PC-3 (cell line): ENCODE measurements at regions not wholly inside any gene's neighbourhood (a gene's known extent, or its start where the extent isn't known, plus 50 kb on each side); places are given as distances from the start of the nearest gene placed in this dataset.

Source experiments
- EZH2phosphoT487 ChIP-seq: fragments of 300-600 bp; sonication (generic); IDR thresholded peaks from 2 replicates; pipeline ENCODE4 v1.6.1; 2018; ENCODE audit warnings: mild to moderate bottlenecking, antibody characterized with exemption, low read length, borderline replicate concordance
- TF ChIP-seq, protein P1 (sequence below): fragments of 300-600 bp; sonication (generic); conservative IDR thresholded peaks from 2 replicates; pipeline ENCODE4 v1.5.1; 2017; ENCODE audit warnings: antibody characterized with exemption, low read depth, mild to moderate bottlenecking, low read length

DNA sequence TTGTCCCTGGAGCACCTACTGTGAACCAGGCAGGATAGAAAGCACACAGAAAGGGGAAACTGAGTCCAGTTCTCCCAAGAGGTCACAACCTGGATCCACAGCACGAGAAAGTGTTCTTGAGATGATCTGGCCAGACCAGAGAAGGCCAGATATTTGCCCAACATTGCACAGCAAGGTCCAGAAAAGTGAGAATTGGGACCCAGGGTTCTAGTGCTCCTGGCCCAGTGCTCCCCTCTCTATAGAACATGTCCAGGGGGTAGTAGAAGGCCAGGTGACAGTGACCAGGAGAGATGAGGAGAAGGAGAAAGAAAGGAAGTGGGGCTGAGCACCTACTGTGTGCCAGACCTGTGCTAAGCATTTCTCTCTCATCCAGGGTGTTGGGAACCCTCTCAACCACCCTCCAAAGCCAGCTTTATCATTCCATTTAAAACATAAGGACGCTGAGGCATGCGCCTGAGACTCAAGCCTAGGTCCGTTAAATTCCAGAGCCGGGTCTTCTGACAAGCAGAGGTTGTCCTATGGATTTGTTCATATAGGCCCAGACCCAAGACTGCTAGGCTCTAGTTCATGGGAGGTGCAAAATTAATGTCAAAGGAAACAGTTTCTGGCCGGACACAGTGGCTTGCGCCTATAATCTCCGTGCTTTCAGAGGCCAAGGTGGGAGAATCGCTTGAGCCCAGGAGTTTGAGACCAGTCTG is 128.7 kb downstream of the MN1 start:
- TF ChIP-seq, protein P1, sequence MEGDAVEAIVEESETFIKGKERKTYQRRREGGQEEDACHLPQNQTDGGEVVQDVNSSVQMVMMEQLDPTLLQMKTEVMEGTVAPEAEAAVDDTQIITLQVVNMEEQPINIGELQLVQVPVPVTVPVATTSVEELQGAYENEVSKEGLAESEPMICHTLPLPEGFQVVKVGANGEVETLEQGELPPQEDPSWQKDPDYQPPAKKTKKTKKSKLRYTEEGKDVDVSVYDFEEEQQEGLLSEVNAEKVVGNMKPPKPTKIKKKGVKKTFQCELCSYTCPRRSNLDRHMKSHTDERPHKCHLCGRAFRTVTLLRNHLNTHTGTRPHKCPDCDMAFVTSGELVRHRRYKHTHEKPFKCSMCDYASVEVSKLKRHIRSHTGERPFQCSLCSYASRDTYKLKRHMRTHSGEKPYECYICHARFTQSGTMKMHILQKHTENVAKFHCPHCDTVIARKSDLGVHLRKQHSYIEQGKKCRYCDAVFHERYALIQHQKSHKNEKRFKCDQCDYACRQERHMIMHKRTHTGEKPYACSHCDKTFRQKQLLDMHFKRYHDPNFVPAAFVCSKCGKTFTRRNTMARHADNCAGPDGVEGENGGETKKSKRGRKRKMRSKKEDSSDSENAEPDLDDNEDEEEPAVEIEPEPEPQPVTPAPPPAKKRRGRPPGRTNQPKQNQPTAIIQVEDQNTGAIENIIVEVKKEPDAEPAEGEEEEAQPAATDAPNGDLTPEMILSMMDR = no peak
- no peak for TF ChIP-seq EZH2phosphoT487
